Liver (tissue), 3 donors: ENCODE measurements at regions not wholly inside any gene's neighbourhood (a gene's known extent, or its start where the extent isn't known, plus 50 kb on each side); places are given as distances from the start of the nearest gene placed in this dataset.
"Not testable (repeated sequence)": the region's sequence is repeated elsewhere in the genome, so short reads cannot be mapped to it uniquely, and the experiment has no call there.

Source experiments
- CTCF ChIP-seq: fragments of 150-350 bp; IDR thresholded peaks from 2 replicates; pipeline ENCODE4 v1.5.1; 2017; ENCODE audit warnings: improper control_type of control experiment, low read depth, low read length; ENCODE audit not compliant: missing input control
- EGR1 ChIP-seq, 2 donors: IDR thresholded peaks; 2 replicates each; pipeline ENCODE4 v1.6.1; 2016 to 2018; ENCODE audit warnings: antibody characterized with exemption in 2 of 2, low read depth in 2 of 2
- GABPA ChIP-seq, 2 donors: IDR thresholded peaks in 1 of 2; conservative IDR thresholded peaks in 1 of 2; 2 replicates each; pipeline ENCODE4 v1.6.1; 2016; ENCODE audit warnings: antibody characterized with exemption in 2 of 2, mild to moderate bottlenecking in 1 of 2, moderate library complexity in 1 of 2
- JUND ChIP-seq, 2 donors: IDR thresholded peaks; 2 replicates each; pipeline ENCODE4 v1.6.1; 2016; ENCODE audit warnings: antibody characterized with exemption in 2 of 2
- MAX ChIP-seq: IDR thresholded peaks from 2 replicates; pipeline ENCODE4 v1.6.1; 2016; ENCODE audit warnings: antibody characterized with exemption
- RAD21 ChIP-seq, 2 donors: IDR thresholded peaks; 2 replicates each; pipeline ENCODE4 v1.6.1; 2016; ENCODE audit warnings: antibody characterized with exemption in 2 of 2, mild to moderate bottlenecking in 2 of 2
- REST ChIP-seq: IDR thresholded peaks from 2 replicates; pipeline ENCODE4 v1.6.1; 2016; ENCODE audit warnings: antibody characterized with exemption, mild to moderate bottlenecking
- RXRA ChIP-seq, 2 donors: IDR thresholded peaks; 2 replicates each; pipeline ENCODE4 v1.6.1; 2017 to 2018; ENCODE audit warnings: antibody characterized with exemption in 2 of 2, mild to moderate bottlenecking in 1 of 2
- SP1 ChIP-seq: IDR thresholded peaks from 2 replicates; pipeline ENCODE4 v1.6.1; 2018; ENCODE audit warnings: antibody characterized with exemption, mild to moderate bottlenecking
- TAF1 ChIP-seq: conservative IDR thresholded peaks from 2 replicates; pipeline ENCODE4 v1.6.1; 2016; ENCODE audit warnings: antibody characterized with exemption, mild to moderate bottlenecking
- ZBTB33 ChIP-seq: IDR thresholded peaks from 2 replicates; pipeline ENCODE4 v1.6.1; 2016; ENCODE audit warnings: antibody characterized with exemption
- donor health status: healthy.
- donor health status: healthy.

- TF ChIP-seq CTCF; JUND (IDR thresholded peaks at IDR 0.05); ZBTB33; MAX; SP1; RAD21 (IDR thresholded peaks at IDR 0.05); TAF1; REST; EGR1 (IDR thresholded peaks at IDR 0.05; ENCODE audit: low read depth in 2 of 2); GABPA (IDR thresholded peaks at IDR 0.05 in 1 of 2, conservative IDR thresholded peaks at IDR 0.05 in 1 of 2); RXRA (IDR thresholded peaks at IDR 0.05): not testable (repeated sequence)
These were observed 133.5 kb upstream of the NRP1 start for GRCh38 chr10:33468006-33468405.
